ENCODE measurements at regions not wholly inside any gene's neighbourhood (a gene's known extent, or its start where the extent isn't known, plus 50 kb on each side); places are given as distances from the start of the nearest gene placed in this dataset.

- TF ChIP-seq, protein P1, sequence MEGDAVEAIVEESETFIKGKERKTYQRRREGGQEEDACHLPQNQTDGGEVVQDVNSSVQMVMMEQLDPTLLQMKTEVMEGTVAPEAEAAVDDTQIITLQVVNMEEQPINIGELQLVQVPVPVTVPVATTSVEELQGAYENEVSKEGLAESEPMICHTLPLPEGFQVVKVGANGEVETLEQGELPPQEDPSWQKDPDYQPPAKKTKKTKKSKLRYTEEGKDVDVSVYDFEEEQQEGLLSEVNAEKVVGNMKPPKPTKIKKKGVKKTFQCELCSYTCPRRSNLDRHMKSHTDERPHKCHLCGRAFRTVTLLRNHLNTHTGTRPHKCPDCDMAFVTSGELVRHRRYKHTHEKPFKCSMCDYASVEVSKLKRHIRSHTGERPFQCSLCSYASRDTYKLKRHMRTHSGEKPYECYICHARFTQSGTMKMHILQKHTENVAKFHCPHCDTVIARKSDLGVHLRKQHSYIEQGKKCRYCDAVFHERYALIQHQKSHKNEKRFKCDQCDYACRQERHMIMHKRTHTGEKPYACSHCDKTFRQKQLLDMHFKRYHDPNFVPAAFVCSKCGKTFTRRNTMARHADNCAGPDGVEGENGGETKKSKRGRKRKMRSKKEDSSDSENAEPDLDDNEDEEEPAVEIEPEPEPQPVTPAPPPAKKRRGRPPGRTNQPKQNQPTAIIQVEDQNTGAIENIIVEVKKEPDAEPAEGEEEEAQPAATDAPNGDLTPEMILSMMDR (IDR thresholded peaks at IDR 0.05; ENCODE audit: borderline replicate concordance, extremely low read depth, low read length, poor library complexity, severe bottlenecking): no peak
- TF ChIP-seq EZH2 (IDR thresholded peaks at IDR 0.05; ENCODE audit: borderline replicate concordance, low read depth, low read length, severe bottlenecking): no peak
These were observed 74.7 kb downstream of the FAM217A start for GRCh38 chr6:4004249-4004648.

All from DND-41 (cell line).